Prostate gland (tissue), 2 donors: ENCODE measurements at regions not wholly inside any gene's neighbourhood (a gene's known extent, or its start where the extent isn't known, plus 50 kb on each side); places are given as distances from the start of the nearest gene placed in this dataset.

Source experiments
- CTCF ChIP-seq, 4 experiments: fragments of 200-600 bp in 2 of 4; fragments of 450-650 bp in 2 of 4; sonication (generic) in 2 of 4; IDR thresholded peaks; 1 replicate in 3 of 4; 2 replicates in 1 of 4; pipeline ENCODE4 v1.5.1; 2016 to 2019; ENCODE audit warnings: antibody characterized with exemption in 4 of 4, mild to moderate bottlenecking in 2 of 4, moderate library complexity in 2 of 4
- POLR2A ChIP-seq: fragments of 450-650 bp; IDR thresholded peaks from one replicate; pipeline ENCODE4 v1.6.1; 2016; ENCODE audit warnings: antibody characterized with exemption, mild to moderate bottlenecking
- POLR2AphosphoS5 ChIP-seq: sonication (generic); formaldehyde crosslinking; IDR thresholded peaks from one replicate; pipeline ENCODE4 v1.6.1; 2017; ENCODE audit warnings: antibody characterized with exemption

- no peak for TF ChIP-seq CTCF (IDR thresholded peaks at IDR 0.05)
- TF ChIP-seq POLR2A = no peak
- no peak for TF ChIP-seq POLR2AphosphoS5
Observed at GRCh38 chr10:111865550-111865949, 318.0 kb downstream of the GPAM start.
